GM23338 (cell line): ENCODE measurements at regions not wholly inside any gene's neighbourhood (a gene's known extent, or its start where the extent isn't known, plus 50 kb on each side); places are given as distances from the start of the nearest gene placed in this dataset.

Experiments
- ATAC-seq: fragments of 200-7000 bp; cut with Tn5 transposase; 3 replicates; pipeline ENCODE4 v1.9.1; 2020
- DNase-seq: peaks from one replicate; pipeline ENCODE4 v3.0.0-alpha.2; 2015; ENCODE audit warnings: low spot score
- H2AFZ ChIP-seq: fragments of 200-600 bp; sonication (generic); 2 replicates; pipeline ENCODE4 v1.8.0; 2016; ENCODE audit warnings: antibody characterized with exemption, mild to moderate bottlenecking, moderate library complexity
- H3F3A ChIP-seq: fragments of 200-600 bp; sonication (generic); replicated peaks from 2 replicates; pipeline ENCODE4 v1.8.0; 2017; ENCODE audit warnings: antibody characterized with exemption, mixed run types, low read depth
- H3K27ac ChIP-seq: fragments of 200-600 bp; sonication (generic); 2 replicates; pipeline ENCODE4 v1.6.1; 2016; ENCODE audit warnings: low read depth
- H3K27me3 ChIP-seq: fragments of 200-600 bp; sonication (generic); 2 replicates; pipeline ENCODE4 v1.8.0; 2016; ENCODE audit warnings: mild to moderate bottlenecking, mixed run types, moderate library complexity; ENCODE audit not compliant: insufficient read depth
- H3K36me3 ChIP-seq: fragments of 200-600 bp; sonication (generic); 2 replicates; pipeline ENCODE4 v1.8.0; 2016; ENCODE audit warnings: mild to moderate bottlenecking; ENCODE audit not compliant: insufficient read depth
- H3K4me1 ChIP-seq: fragments of 200-600 bp; sonication (generic); 2 replicates; pipeline ENCODE4 v1.8.0; 2016; ENCODE audit warnings: mild to moderate bottlenecking, moderate library complexity; ENCODE audit not compliant: insufficient read depth
- H3K4me2 ChIP-seq: fragments of 200-600 bp; sonication (generic); 2 replicates; pipeline ENCODE4 v1.7.1; 2017; ENCODE audit warnings: mixed run types
- H3K4me3 ChIP-seq: fragments of 200-600 bp; sonication (generic); 2 replicates; pipeline ENCODE4 v1.6.1; 2016; ENCODE audit warnings: mixed run types
- H3K79me2 ChIP-seq: fragments of 200-600 bp; sonication (generic); replicated peaks from 2 replicates; pipeline ENCODE4 v1.8.0; 2017; ENCODE audit warnings: mild to moderate bottlenecking; ENCODE audit not compliant: insufficient read depth
- H3K9me2 ChIP-seq: fragments of 200-600 bp; sonication (generic); 2 replicates; pipeline ENCODE4 v1.8.0; 2017; ENCODE audit not compliant: insufficient read depth
- H4K20me1 ChIP-seq: fragments of 200-600 bp; sonication (generic); replicated peaks from 2 replicates; pipeline ENCODE4 v1.8.0; 2017; ENCODE audit warnings: mild to moderate bottlenecking; ENCODE audit not compliant: insufficient read depth
- H3K27ac Mint-ChIP-seq: 2 replicates; pipeline ENCODE4 v1.8.0; 2020; ENCODE audit warnings: inconsistent platforms, mild to moderate bottlenecking, moderate library complexity, mixed read lengths
- H3K27me3 Mint-ChIP-seq: 3 replicates; pipeline ENCODE4 v1.8.0; 2022; ENCODE audit warnings: low read depth, mild to moderate bottlenecking, moderate library complexity, mixed read lengths, inconsistent platforms; ENCODE audit not compliant: insufficient read depth, poor library complexity
- H3K36me3 Mint-ChIP-seq: 3 replicates; pipeline ENCODE4 v1.8.0; 2021; ENCODE audit warnings: low read depth, mild to moderate bottlenecking, inconsistent platforms, moderate library complexity, mixed read lengths
- H3K4me1 Mint-ChIP-seq: 3 replicates; pipeline ENCODE4 v1.8.0; 2020; ENCODE audit warnings: mild to moderate bottlenecking, inconsistent platforms, mixed read lengths
- H3K4me3 Mint-ChIP-seq: 3 replicates; pipeline ENCODE4 v1.8.0; 2021; ENCODE audit warnings: moderate library complexity, mild to moderate bottlenecking, inconsistent platforms, mixed read lengths
- H3K9me3 Mint-ChIP-seq: 3 replicates; pipeline ENCODE4 v1.8.0; 2020; ENCODE audit warnings: moderate library complexity, mild to moderate bottlenecking, inconsistent platforms, mixed read lengths
- CREB1 ChIP-seq: fragments of 250-450 bp; sonication (Bioruptor Pico); IDR thresholded peaks from 2 replicates; pipeline ENCODE4 v1.5.0; 2020; ENCODE audit warnings: low read depth, mild to moderate bottlenecking, moderate library complexity
- CTCF ChIP-seq, 2 experiments: fragments of 200-600 bp in 1 of 2; sonication (generic) in 1 of 2; conservative IDR thresholded peaks; 2 replicates each; pipeline versions ENCODE4 v1.5.1 to v1.6.1; 2016 to 2017; ENCODE audit warnings: antibody characterized with exemption in 2 of 2, low read depth in 2 of 2, mild to moderate bottlenecking in 2 of 2, moderate library complexity in 1 of 2
- ETS1 ChIP-seq: IDR thresholded peaks from 2 replicates; pipeline ENCODE4 v1.6.1; 2016; ENCODE audit warnings: antibody characterized with exemption
- EZH2 ChIP-seq: fragments of 200-600 bp; sonication (generic); IDR thresholded peaks from one replicate; pipeline ENCODE4 v1.8.0; 2017; ENCODE audit warnings: antibody characterized with exemption, mild to moderate bottlenecking, low read depth; ENCODE audit not compliant: unreplicated experiment
- EZH2phosphoT487 ChIP-seq: fragments of 200-600 bp; sonication (generic); IDR thresholded peaks from one replicate; pipeline ENCODE4 v1.8.1; 2018; ENCODE audit warnings: antibody characterized with exemption; ENCODE audit not compliant: unreplicated experiment
- JUNB ChIP-seq: IDR thresholded peaks from one replicate; pipeline ENCODE4 v1.6.1; 2016; ENCODE audit warnings: antibody characterized with exemption; ENCODE audit not compliant: unreplicated experiment
- NANOG ChIP-seq: IDR thresholded peaks from 2 replicates; pipeline ENCODE4 v1.6.1; 2016; ENCODE audit warnings: antibody characterized with exemption, borderline replicate concordance
- POLR2AphosphoS5 ChIP-seq: IDR thresholded peaks from 2 replicates; pipeline ENCODE4 v1.6.1; 2016; ENCODE audit warnings: antibody characterized with exemption, low read depth
- REST ChIP-seq: IDR thresholded peaks from one replicate; pipeline ENCODE4 v1.6.1; 2018; ENCODE audit warnings: antibody characterized with exemption; ENCODE audit not compliant: unreplicated experiment
- STAT1 ChIP-seq: IDR thresholded peaks from one replicate; pipeline ENCODE4 v1.6.1; 2016; ENCODE audit warnings: antibody characterized with exemption; ENCODE audit not compliant: unreplicated experiment
- ZNF114 ChIP-seq: fragments of 250-450 bp; sonication (Bioruptor Pico); IDR thresholded peaks from 2 replicates; pipeline ENCODE4 v1.5.0; 2020; ENCODE audit warnings: mild to moderate bottlenecking, moderate library complexity
- ZNF331 ChIP-seq: fragments of 250-450 bp; sonication (Bioruptor Pico); IDR thresholded peaks from 2 replicates; pipeline ENCODE4 v1.5.0; 2020; ENCODE audit warnings: low read depth, mild to moderate bottlenecking, moderate library complexity
- ZNF462 ChIP-seq: fragments of 250-450 bp; sonication (Bioruptor Pico); IDR thresholded peaks from 2 replicates; pipeline ENCODE4 v1.5.0; 2020; ENCODE audit warnings: mild to moderate bottlenecking, moderate library complexity

GRCh38 chr6:85944776-85945175 is 302.1 kb upstream of the SYNCRIP start:
- H3K79me2 ChIP-seq = no peaks in the 10 kb centered on the region
- H3K4me3 Mint-ChIP-seq = no peak overlapping the region
- no peak overlapping the region for H3K27ac ChIP-seq
- H3K4me1 Mint-ChIP-seq = no peaks in the 10 kb centered on the region
- H4K20me1 ChIP-seq = no peaks in the 10 kb centered on the region
- no peak overlapping the region for H2AFZ ChIP-seq
- H3K36me3 ChIP-seq = no peaks in the 10 kb centered on the region
- no peaks in the 10 kb centered on the region; the same call in 1 of the 3 replicates for H3K9me3 Mint-ChIP-seq
- H3K4me1 ChIP-seq = no peaks in the 10 kb centered on the region
- no peak overlapping the region for H3K4me3 ChIP-seq
- H3K36me3 Mint-ChIP-seq = no peaks in the 10 kb centered on the region
- no peak overlapping the region for H3K27ac Mint-ChIP-seq
- ATAC-seq (no peak), DNase-seq (no peak)
- peaks cover 1% of the 10 kb centered on the region for H3K27me3 Mint-ChIP-seq
- no peak overlapping the region for H3K4me2 ChIP-seq
- no peaks in the 10 kb centered on the region for H3F3A ChIP-seq
- TF ChIP-seq CTCF (conservative IDR thresholded peaks at IDR 0.05; ENCODE audit: low read depth in 2 of 2) (no peak), JUNB (no peak), ZNF114 (CRISPR knock-in tag) (no peak), EZH2 (no peak), NANOG (no peak), REST (no peak), EZH2phosphoT487 (no peak), ZNF462 (CRISPR knock-in tag) (no peak), CREB1 (no peak), STAT1 (no peak), POLR2AphosphoS5 (no peak), ETS1 (no peak), ZNF331 (CRISPR knock-in tag) (no peak)
- H3K27me3 ChIP-seq = no peaks in the 10 kb centered on the region
- H3K9me2 ChIP-seq = 0 out of 2 replicates have a peak, but pooled peaks cover 4% of the 10 kb centered on the region
